Thoracic aorta (tissue), 2 donors: ENCODE measurements at regions not wholly inside any gene's neighbourhood (a gene's known extent, or its start where the extent isn't known, plus 50 kb on each side); places are given as distances from the start of the nearest gene placed in this dataset.

Experiments
- ATAC-seq: fragments of 150-250 bp; one replicate; pipeline ENCODE4 v1.8.0; 2017; ENCODE audit warnings: low read depth; ENCODE audit not compliant: insufficient number of reproducible peaks, low FRiP score
- DNase-seq: peaks from one replicate; pipeline ENCODE4 v3.0.0-alpha.2; 2020; ENCODE audit warnings: low spot score
- H3K27ac ChIP-seq, 2 donors: fragments of 200-600 bp; sonication (generic); 1 replicate in 1 of 2; 2 replicates in 1 of 2; pipeline ENCODE4 v1.5.1; 2016; ENCODE audit warnings: mild to moderate bottlenecking in 2 of 2, moderate library complexity in 2 of 2
- H3K27me3 ChIP-seq: fragments of 200-600 bp; sonication (generic); replicated peaks from 2 replicates; pipeline ENCODE4 v1.6.0; 2016; ENCODE audit warnings: mild to moderate bottlenecking; ENCODE audit not compliant: insufficient read depth
- H3K36me3 ChIP-seq: fragments of 200-600 bp; sonication (generic); one replicate; pipeline ENCODE4 v1.5.1; 2016
- H3K4me1 ChIP-seq, 2 donors: fragments of 200-600 bp; sonication (generic); 1 replicate in 1 of 2; 2 replicates in 1 of 2; pipeline versions ENCODE4 v1.5.1 to v1.6.0; 2016; ENCODE audit warnings: low read depth in 2 of 2, mild to moderate bottlenecking in 1 of 2; ENCODE audit not compliant: control insufficient read depth in 1 of 2
- H3K4me3 ChIP-seq: fragments of 200-600 bp; sonication (generic); 2 replicates; pipeline ENCODE4 v1.5.1; 2016; ENCODE audit warnings: mild to moderate bottlenecking
- H3K9me3 ChIP-seq: fragments of 200-600 bp; sonication (generic); 2 replicates; pipeline ENCODE4 v1.5.1; 2016
- CTCF ChIP-seq: fragments of 200-600 bp; sonication (generic); IDR thresholded peaks from one replicate; pipeline ENCODE4 v1.5.1; 2019; ENCODE audit warnings: antibody characterized with exemption

DNA sequence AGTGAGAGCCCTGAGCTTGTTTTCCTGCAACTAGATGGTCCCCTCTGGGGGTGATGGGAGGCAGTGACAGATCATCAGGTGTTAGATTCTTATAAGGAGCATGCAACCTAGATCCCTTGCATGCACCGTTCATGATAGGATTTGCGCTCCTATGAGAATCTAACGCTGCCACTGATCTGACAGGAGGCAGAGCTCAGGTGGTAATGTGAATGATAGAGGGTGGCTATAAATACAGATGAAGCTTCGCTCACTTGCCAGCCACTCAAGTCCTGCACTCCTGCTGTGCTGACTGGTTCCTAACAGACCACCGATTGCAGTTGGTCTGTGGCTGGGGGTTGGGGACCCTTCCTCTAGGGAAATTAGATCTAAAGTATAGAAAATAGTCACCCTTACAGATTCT, 290.6 kb upstream of the ADCY2 start:
- Histone ChIP-seq H3K4me3 (no peak overlapping the region), H3K27me3 (no peaks in the 10 kb centered on the region), H3K36me3 (no peaks in the 10 kb centered on the region), H3K27ac (no peak overlapping the region), H3K4me1 (no peaks in the 10 kb centered on the region), H3K9me3 (no peaks in the 10 kb centered on the region)
- TF ChIP-seq CTCF = no peak
- ATAC-seq = no peak
- DNase-seq = no peak

- Histone ChIP-seq H3K36me3 (no peaks in the 10 kb centered on the region), H3K27me3 (no peaks in the 10 kb centered on the region), H3K4me3 (no peak overlapping the region), H3K9me3 (peaks cover 4% of the 10 kb centered on the region), H3K4me1 (no peaks in the 10 kb centered on the region), H3K27ac (no peak overlapping the region)
- no peak for DNase-seq
- no peak for TF ChIP-seq CTCF
- ATAC-seq = no peak
Measured at GRCh38 chr5:7117961-7118360, 278.0 kb upstream of the ADCY2 start.

DNA sequence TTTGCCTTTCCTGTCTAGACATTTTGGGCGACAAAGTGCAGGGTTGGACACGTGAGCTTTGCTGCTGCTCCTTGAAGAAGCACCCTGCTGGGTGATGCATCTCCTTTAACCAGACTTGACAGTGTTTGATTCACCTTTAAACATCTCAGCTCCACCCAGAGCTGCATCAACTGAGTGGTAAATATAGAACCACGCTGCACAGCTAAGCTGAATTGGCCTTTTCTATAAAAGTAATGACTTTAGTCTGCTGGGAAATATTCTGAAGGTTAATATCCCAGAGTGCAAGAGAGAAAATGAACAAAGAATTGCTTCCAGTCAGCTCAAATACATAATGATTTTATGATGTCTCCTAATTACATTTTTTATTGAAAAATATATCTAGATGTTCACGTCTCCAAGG, 264.3 kb upstream of the ADCY2 start:
- Histone ChIP-seq H3K9me3 (no peaks in the 10 kb centered on the region), H3K27ac (no peak overlapping the region), H3K36me3 (no peaks in the 10 kb centered on the region), H3K4me1 (no peaks in the 10 kb centered on the region), H3K4me3 (no peak overlapping the region), H3K27me3 (no peaks in the 10 kb centered on the region)
- ATAC-seq (no peak), DNase-seq (no peak)
- TF ChIP-seq CTCF = no peak

DNA sequence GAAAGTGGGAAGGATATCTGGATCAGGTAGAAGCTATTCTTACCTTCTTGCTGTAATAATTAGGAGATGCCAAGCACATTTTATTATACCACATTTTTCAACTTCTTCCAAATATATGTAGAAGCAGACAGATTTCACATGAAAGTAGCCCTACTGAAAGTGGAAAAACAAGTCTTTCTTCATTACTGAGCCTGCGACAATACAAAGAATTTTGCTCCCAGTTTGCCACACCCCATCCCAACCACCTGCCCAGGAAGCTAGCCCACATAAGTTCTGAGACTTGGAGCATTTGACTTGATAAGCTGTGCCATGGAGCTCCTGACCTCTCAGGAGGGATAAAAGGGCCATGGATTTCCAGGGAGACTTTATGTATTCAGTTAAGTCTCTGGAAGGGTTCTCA, 249.1 kb upstream of the ADCY2 start:
- Histone ChIP-seq H3K36me3 (no peaks in the 10 kb centered on the region), H3K4me3 (no peak overlapping the region), H3K9me3 (no peaks in the 10 kb centered on the region), H3K4me1 (no peaks in the 10 kb centered on the region), H3K27ac (no peak overlapping the region), H3K27me3 (no peaks in the 10 kb centered on the region)
- no peak for TF ChIP-seq CTCF
- no peak for ATAC-seq
- no peak for DNase-seq

DNA sequence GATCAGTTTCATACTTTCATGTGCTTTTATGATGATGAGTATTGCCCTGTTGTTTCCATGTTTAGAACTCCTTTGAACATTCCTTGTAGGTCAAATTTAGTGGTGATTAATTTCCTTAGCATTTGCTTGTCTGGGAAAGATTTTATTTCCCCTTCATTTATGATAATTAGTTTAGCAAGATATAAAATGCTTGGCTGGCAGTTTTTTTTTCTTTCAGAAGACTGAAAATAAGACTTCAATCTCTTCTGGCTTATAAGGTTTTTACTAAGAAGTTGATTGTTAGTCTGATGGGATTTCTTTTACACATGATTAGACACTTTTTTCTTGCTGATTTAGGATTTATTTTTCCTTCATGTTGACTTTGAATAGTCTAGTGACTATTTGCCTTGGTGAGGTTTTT, 238.9 kb upstream of the ADCY2 start:
- no peaks in the 10 kb centered on the region for H3K4me1 ChIP-seq
- H3K9me3 ChIP-seq = peaks cover 26% of the 10 kb centered on the region
- ATAC-seq (no peak), DNase-seq (no peak)
- no peak for TF ChIP-seq CTCF
- no peaks in the 10 kb centered on the region for H3K36me3 ChIP-seq
- H3K27ac ChIP-seq = no peak overlapping the region
- no peaks in the 10 kb centered on the region for H3K27me3 ChIP-seq
- no peak overlapping the region for H3K4me3 ChIP-seq
